ENCODE measurements at regions not wholly inside any gene's neighbourhood (a gene's known extent, or its start where the extent isn't known, plus 50 kb on each side); places are given as distances from the start of the nearest gene placed in this dataset.

DNA sequence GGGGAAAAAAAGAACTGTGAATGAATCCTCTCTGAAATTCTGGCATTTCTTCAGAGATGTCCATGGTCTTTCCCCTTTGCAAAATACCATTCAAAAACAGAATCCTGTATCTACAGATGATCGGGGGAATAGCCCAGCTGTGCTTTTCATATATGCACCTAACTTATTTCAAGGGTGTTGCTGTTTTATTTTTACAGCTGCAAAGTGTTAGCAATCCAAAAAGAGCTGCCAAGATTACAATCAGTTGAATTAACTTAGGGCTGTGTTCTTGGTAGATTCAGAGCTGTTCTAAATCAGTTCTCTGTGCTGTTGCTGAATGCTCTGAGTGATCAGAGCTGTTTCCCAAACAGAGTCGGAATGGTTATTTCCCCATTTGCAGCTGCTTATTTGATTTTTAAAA is 175.7 kb upstream of the SEMA6D start:
- Histone ChIP-seq H3K27me3 (ENCODE audit: insufficient read depth, low read length) (no peaks in the 10 kb centered on the region), H2AFZ (ENCODE audit: low read depth, low read length) (no peak overlapping the region), H4K20me1 (ENCODE audit: insufficient read depth, low read length) (no peaks in the 10 kb centered on the region), H3K27ac (ENCODE audit: low read depth, low read length) (no peak overlapping the region), H3K36me3 (ENCODE audit: insufficient read depth, low read length) (no peaks in the 10 kb centered on the region), H3K9me3 (ENCODE audit: insufficient read depth, low read depth, low read length) (no peaks in the 10 kb centered on the region), H3K9ac (ENCODE audit: low read length) (no peak overlapping the region), H3K79me2 (ENCODE audit: insufficient read depth, low read length) (no peaks in the 10 kb centered on the region), H3K4me2 (ENCODE audit: low read length) (no peak overlapping the region), H3K4me3 (ENCODE audit: insufficient read depth, low read depth, low read length) (no peak overlapping the region), H3K4me1 (ENCODE audit: insufficient read depth, low read length) (no peaks in the 10 kb centered on the region)
- DNase-seq (ENCODE audit: low read depth) (no peak), FAIRE-seq (no peak)
- Mint-ChIP-seq H3K27ac (ENCODE audit: unreplicated experiment) (no peak overlapping the region), H3K4me1 (ENCODE audit: low read depth, unreplicated experiment) (no peaks in the 10 kb centered on the region), H3K36me3 (ENCODE audit: low read depth, unreplicated experiment) (no peaks in the 10 kb centered on the region), H3K4me3 (ENCODE audit: unreplicated experiment) (no peak overlapping the region), H3K27me3 (ENCODE audit: low read depth, unreplicated experiment) (peaks cover 3% of the 10 kb centered on the region), H3K9me3 (ENCODE audit: unreplicated experiment) (no peaks in the 10 kb centered on the region)
- TF ChIP-seq, protein P1, sequence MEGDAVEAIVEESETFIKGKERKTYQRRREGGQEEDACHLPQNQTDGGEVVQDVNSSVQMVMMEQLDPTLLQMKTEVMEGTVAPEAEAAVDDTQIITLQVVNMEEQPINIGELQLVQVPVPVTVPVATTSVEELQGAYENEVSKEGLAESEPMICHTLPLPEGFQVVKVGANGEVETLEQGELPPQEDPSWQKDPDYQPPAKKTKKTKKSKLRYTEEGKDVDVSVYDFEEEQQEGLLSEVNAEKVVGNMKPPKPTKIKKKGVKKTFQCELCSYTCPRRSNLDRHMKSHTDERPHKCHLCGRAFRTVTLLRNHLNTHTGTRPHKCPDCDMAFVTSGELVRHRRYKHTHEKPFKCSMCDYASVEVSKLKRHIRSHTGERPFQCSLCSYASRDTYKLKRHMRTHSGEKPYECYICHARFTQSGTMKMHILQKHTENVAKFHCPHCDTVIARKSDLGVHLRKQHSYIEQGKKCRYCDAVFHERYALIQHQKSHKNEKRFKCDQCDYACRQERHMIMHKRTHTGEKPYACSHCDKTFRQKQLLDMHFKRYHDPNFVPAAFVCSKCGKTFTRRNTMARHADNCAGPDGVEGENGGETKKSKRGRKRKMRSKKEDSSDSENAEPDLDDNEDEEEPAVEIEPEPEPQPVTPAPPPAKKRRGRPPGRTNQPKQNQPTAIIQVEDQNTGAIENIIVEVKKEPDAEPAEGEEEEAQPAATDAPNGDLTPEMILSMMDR (IDR thresholded peaks at IDR 0.05; ENCODE audit: insufficient read depth, low read depth, low read length): no peak
- TF ChIP-seq EZH2 (IDR thresholded peaks at IDR 0.05; ENCODE audit: insufficient read depth, low read length): no peak

DNA sequence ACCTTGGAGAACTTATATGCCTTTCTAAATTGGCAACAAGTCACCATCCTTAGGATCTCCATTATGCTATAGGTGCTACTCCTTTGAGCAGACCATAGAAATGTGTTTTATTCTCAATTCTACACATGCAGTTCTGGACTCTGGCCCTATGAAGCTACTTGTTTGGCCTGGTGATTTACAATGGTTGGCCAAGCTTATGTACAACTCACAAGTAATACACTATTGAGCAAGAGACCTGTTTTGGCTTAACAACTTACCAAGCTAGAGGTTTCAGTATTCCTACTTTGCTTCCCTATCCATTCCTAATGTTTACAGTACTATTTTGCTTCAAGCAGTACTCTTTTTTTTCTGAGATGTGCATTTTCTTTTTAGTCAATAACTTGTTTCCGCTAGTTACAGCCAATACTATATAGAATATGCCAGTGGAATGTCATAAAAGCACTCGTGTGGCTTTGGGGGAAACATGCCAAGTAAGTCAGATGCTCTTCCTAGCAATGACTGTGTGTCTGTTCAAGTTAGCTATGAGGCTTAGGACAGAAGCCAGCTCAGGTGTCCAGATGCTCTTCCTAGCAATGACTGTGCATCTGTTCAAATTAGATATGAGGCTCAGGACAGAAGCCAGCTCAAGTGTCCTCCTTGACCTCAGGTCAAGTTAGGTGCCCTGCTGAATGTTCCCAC is 174.9 kb upstream of the SEMA6D start:
- Mint-ChIP-seq H3K27me3 (ENCODE audit: low read depth, unreplicated experiment) (peaks cover 3% of the 10 kb centered on the region), H3K9me3 (ENCODE audit: unreplicated experiment) (no peaks in the 10 kb centered on the region), H3K36me3 (ENCODE audit: low read depth, unreplicated experiment) (no peaks in the 10 kb centered on the region), H3K27ac (ENCODE audit: unreplicated experiment) (no peak overlapping the region), H3K4me1 (ENCODE audit: low read depth, unreplicated experiment) (no peaks in the 10 kb centered on the region), H3K4me3 (ENCODE audit: unreplicated experiment) (no peak overlapping the region)
- H3K4me2 ChIP-seq (ENCODE audit: low read length): no peak overlapping the region
- no peaks in the 10 kb centered on the region for H3K4me1 ChIP-seq (ENCODE audit: insufficient read depth, low read length)
- FAIRE-seq: no peak
- H3K36me3 ChIP-seq (ENCODE audit: insufficient read depth, low read length): no peaks in the 10 kb centered on the region
- H3K27ac ChIP-seq (ENCODE audit: low read depth, low read length): no peak overlapping the region
- H3K4me3 ChIP-seq (ENCODE audit: insufficient read depth, low read depth, low read length): no peak overlapping the region
- no peak for TF ChIP-seq EZH2 (IDR thresholded peaks at IDR 0.05; ENCODE audit: insufficient read depth, low read length)
- TF ChIP-seq, protein P1 (IDR thresholded peaks at IDR 0.05; ENCODE audit: insufficient read depth, low read depth, low read length): no peak
- no peaks in the 10 kb centered on the region for H3K27me3 ChIP-seq (ENCODE audit: insufficient read depth, low read length)
- no peaks in the 10 kb centered on the region for H3K9me3 ChIP-seq (ENCODE audit: insufficient read depth, low read depth, low read length)
- no peaks in the 10 kb centered on the region for H3K79me2 ChIP-seq (ENCODE audit: insufficient read depth, low read length)
- no peaks in the 10 kb centered on the region for H4K20me1 ChIP-seq (ENCODE audit: insufficient read depth, low read length)
- DNase-seq (ENCODE audit: low read depth): no peak
- no peak overlapping the region for H3K9ac ChIP-seq (ENCODE audit: low read length)
- no peak overlapping the region for H2AFZ ChIP-seq (ENCODE audit: low read depth, low read length)

DNA sequence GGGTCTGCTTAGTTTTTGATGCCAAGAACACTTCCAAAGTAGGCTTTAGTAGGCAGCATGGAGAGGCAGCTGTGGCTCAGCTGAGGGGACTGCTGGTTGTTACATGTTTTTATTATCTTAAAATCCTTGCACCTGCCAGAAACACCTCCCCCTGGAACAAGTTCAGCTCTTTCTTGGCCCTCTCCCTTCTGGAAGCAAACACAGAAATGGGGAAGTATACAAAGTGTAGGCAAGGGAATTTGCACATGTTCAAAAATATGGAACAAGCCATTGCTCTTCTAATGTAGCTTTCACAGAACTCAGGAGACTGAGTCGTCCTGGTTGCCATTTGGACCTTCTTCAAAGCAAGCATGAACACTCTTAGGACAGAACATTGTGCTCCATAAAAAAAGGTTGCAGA is 169.1 kb upstream of the SEMA6D start:
- no peak for DNase-seq (ENCODE audit: low read depth)
- Histone ChIP-seq H3K4me2 (ENCODE audit: low read length) (no peak overlapping the region), H3K4me3 (ENCODE audit: insufficient read depth, low read depth, low read length) (no peak overlapping the region), H3K9me3 (ENCODE audit: insufficient read depth, low read depth, low read length) (no peaks in the 10 kb centered on the region), H3K27me3 (ENCODE audit: insufficient read depth, low read length) (no peaks in the 10 kb centered on the region), H3K36me3 (ENCODE audit: insufficient read depth, low read length) (no peaks in the 10 kb centered on the region), H4K20me1 (ENCODE audit: insufficient read depth, low read length) (no peaks in the 10 kb centered on the region), H3K27ac (ENCODE audit: low read depth, low read length) (no peak overlapping the region), H3K79me2 (ENCODE audit: insufficient read depth, low read length) (no peaks in the 10 kb centered on the region), H2AFZ (ENCODE audit: low read depth, low read length) (no peak overlapping the region), H3K9ac (ENCODE audit: low read length) (no peak overlapping the region), H3K4me1 (ENCODE audit: insufficient read depth, low read length) (no peaks in the 10 kb centered on the region)
- no peak overlapping the region for H3K4me3 Mint-ChIP-seq (ENCODE audit: unreplicated experiment)
- H3K36me3 Mint-ChIP-seq (ENCODE audit: low read depth, unreplicated experiment): no peaks in the 10 kb centered on the region
- H3K9me3 Mint-ChIP-seq (ENCODE audit: unreplicated experiment): no peaks in the 10 kb centered on the region
- no peak for TF ChIP-seq EZH2 (IDR thresholded peaks at IDR 0.05; ENCODE audit: insufficient read depth, low read length)
- TF ChIP-seq, protein P1 (IDR thresholded peaks at IDR 0.05; ENCODE audit: insufficient read depth, low read depth, low read length): no peak
- H3K4me1 Mint-ChIP-seq (ENCODE audit: low read depth, unreplicated experiment): no peaks in the 10 kb centered on the region
- H3K27me3 Mint-ChIP-seq (ENCODE audit: low read depth, unreplicated experiment): no peaks in the 10 kb centered on the region
- H3K27ac Mint-ChIP-seq (ENCODE audit: unreplicated experiment): no peak overlapping the region
- no peak for FAIRE-seq

Measured in astrocyte (in vitro differentiated cells and primary cell).